NCI-H187 treated with DMSO at 0.1 percent for 48 hours (cell line): ENCODE measurements at regions not wholly inside any gene's neighbourhood (a gene's known extent, or its start where the extent isn't known, plus 50 kb on each side); places are given as distances from the start of the nearest gene placed in this dataset.
A peak's percentile ranks its signal among the peaks of the same experiment; 100 is the strongest.
"Not testable (repeated sequence)": the region's sequence is repeated elsewhere in the genome, so short reads cannot be mapped to it uniquely, and the experiment has no call there.

Experiments
- DNase-seq: peaks from one replicate; lab custom pipeline; 2025; lab: John Stamatoyannopoulos, UW

DNA sequence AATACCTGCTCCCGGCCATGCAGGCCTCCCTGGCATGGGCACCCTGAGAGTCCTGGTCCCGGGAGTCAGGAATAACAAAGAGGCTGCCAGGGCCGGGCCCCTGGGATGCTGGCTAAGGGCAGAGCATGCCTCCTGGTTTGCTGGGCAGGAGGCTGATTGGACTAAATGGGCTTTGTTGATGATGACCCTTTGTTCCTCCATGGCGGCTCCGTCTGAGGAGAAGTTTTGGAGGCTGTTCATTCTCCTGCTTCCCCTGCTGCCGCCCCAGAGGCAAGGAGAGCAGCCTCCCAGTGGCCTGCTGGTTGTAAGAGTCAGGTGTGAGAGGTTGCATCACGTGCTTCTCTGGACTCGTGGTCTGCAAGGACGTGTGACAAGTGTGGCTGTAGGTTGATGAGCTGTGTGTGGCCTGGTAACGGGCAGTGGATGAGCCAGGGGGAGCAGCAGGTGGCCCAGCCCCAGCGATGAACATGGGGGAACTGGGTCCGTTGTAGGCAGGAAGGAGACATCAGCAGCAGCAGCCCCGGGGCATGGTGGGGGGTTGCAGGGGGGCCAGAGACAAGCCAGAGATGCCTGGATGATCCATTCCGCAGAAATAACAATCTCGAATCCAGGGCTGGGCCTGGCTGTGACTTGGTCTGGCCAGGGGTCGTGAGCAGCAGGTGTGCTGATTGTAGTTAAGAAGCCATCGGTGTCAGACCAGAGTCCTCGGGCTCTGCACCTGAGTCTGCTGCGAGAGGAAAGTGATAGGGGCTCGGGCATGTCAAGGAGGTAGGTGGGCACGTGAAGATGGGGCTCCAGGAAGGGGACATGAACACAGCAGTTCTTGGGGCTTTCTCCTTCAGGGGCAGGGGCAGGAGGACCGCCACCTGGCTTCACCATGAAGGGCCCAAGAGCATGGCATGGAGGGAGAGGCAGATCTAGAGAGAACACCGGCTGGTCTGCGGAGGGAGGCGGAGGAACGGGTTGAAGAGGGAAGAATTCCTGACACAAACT lies 101.4 kb downstream of the TNFRSF13B start:
- DNase-seq, result no peak

DNA sequence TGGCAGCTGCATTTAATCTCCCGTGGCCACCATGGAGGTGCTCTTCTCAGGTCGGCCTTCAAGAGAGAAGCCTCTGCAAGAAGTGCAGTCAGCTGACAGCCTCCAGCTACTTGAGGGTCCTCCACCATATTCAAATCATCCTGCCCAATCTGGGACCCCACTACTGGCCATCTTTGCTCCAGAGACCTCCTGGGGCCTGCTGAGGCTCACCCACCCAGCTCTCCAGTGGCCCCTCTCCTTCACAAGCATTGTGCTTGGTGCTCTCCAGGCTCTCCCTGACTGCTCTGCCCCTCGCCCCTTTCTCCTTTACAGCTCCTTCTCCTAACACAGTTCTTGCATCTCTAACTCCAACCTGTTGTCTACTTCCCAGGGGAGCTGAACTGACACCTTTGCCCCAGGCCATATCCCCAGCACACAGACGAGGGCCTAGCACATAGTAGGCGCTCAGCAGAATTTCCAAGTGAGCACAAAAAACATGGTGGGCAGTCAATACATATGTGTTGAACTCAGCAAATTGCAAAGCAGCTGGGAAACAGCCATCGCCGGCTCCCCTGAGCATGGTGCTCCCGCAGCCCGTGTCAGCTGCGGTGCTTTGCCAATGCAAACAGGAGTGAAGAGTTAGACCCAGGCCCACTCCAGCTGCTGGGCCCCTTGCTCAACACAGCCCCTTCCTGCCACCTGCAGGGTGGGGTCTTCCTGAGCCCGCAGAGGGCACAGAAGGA lies 102.2 kb downstream of the TNFRSF13B start:
- not testable (repeated sequence) for DNase-seq

DNA sequence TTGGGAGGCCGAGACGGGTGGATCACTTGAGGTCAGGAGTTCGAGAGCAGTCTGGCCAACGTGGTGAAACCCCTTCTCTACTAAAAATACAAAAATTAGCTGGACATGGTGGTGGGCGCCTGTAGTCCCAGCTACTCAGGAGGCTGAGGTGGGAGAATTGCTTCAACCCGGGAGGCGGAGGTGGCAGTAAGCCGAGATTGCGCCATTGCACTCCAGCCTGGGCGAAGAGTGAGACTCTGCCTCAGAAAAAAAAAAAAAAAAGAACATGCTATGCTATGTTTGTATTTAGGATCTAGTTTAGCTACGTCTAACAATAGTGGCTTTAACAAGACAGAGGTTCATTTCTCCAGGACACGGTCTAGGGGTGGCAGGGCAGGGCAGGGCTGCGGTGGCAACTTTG lies 103.3 kb downstream of the TNFRSF13B start:
- not testable (repeated sequence) for DNase-seq

DNA sequence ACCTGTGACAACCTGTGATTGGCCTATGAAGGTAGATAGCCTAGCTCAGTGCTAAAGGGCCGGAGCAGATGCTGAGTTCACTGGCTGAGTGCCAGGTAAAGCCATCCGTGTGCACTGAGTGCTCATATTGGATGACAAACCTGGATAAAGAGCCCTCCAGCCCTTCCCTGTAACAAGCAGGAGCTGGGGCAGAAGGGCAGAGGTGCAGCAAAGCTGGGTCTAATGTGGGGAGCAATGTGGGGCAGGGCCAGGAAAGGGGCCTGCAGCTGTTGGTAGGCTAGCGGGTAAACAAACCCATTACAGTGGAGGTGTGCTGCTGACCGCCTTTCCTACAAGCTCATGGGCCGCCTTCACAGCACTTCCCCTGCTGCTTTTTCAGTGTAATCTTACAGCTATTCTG lies 104.4 kb downstream of the TNFRSF13B start:
- DNase-seq, result peak; percentile 2

DNA sequence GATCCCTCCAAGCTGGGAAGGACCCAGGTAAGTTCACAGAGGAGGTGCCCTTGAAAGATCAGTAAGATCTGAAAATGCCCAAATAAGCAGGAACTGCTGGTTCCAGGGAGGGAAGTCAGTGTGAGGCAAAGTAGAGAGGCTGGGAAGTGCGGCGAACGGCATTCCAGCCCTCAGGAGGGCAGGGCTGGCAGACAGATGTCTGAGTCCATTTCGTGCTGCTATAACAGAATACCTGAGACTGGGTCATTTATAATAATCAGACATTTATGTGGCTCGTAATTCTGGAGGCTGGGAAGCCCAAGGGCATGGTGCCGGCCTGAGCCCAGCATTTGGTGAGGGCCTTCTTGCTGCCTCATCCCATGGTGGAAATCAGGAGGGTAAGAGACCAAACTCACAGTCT lies 105.1 kb downstream of the TNFRSF13B start:
- not testable (repeated sequence) for DNase-seq

DNA sequence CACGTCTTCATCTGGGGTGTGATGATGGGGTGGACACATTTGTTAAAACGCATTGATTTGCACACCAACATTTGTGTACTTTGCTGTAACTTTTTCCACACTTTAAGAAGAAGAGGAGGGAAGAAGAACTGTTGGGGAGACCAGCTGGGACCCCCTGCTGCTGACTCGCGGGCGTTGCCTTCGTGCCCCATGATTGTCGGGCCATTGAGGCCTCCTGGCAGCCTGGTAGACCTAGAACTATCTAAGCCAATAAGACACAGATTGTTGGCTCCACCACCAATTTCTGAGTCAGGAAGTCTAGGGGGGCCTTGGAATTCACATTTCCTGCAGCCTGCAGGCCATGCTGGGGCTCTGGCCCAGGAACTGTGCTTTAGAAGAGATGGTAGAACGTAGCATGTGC lies 105.5 kb downstream of the TNFRSF13B start:
- no peak for DNase-seq

DNA sequence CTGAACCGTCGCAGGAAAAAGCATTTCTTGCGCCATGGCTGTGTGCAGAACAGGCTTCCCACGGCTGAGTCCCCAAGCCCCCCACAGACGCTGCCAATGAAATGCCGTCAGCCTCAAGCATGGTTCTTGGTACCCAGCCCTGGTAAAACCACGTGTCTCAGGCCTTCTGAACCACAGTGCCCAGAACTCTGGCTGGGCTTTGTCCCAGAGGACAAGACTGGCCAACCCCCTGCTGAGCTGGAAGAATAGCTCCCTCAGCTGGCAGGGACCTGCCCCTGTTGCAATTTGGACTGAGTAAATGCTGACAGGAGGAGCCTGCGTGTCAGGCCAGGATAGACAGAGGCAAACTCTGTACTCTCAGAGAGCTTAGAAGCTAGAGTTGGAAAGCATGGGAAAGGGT lies 106.2 kb downstream of the TNFRSF13B start:
- not testable (repeated sequence) for DNase-seq

DNA sequence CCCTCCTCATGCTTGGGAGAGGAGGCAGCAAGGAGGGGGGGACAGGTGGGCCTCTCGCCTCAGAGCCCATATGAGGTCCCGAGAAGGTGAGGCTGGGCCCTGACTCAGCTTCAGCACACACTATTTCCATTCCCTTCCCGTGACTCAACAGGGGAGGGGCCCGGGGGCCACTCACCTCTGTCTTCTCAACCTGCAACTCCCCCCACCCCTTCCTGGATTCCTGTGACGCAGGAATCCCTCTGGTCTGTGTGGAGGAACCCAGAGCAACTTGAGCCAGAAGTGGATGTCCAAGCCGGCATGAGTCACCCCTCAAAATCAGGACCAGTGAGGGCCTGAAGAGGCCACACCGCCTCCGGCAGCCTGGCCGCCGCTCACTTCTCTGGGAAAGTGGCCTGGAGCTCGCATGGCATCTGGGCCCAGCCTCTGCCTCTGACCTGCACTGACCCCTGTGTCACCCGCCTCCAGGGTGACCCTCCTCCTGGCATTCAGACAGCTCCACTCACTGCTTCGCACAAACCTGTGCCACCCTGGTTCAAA lies 106.8 kb downstream of the TNFRSF13B start:
- DNase-seq, result not testable (repeated sequence)

DNA sequence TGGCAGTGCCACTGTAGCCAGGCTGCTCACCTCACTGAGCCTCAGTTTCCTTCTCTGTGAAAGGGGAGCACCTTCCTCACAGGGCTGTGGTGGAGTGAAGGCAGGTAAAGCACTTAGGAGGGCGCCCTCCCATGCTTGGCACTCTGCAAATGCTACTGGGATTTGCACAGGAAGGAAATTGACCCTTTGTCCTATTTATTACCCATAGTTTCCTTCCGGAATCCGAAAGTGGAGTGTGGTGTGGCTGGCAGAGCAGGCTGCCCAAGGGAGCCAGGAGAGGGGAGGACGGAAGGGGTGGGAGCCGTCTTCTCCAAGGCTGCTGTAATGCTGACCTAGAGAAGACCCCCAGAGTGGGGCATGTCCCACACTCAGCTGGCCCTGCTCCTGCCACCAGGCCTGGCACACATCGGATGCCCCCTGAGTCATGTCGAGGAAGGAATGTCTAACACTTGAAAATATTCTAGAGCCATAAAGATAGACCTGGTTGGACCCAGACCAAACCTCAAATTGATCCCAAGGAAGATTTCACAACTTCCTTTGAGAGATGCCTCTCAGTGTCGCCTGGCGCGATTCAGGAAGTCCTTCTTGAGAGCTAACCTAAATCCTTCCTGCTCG lies 107.3 kb downstream of the TNFRSF13B start:
- not testable (repeated sequence) for DNase-seq

DNA sequence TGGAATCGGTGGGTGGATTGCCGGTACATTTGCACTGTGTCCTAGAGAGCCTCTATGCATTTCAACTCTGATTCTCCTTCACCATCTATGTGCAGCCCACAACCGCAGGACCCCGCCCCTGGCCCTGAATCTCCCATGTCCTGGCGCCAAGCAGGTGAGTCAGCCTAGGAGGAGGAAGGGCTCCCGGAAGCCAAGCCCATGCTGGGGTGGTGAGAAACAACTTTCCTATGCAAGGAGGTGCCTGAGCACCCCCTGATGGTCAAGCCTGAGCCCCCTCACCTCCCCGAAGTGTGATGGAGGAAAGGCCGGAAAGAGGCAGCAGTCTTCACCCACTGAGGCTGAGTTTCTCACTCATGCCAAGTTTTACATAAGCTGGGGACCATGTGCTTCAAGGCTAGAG lies 110.8 kb downstream of the TNFRSF13B start:
- not testable (repeated sequence) for DNase-seq

DNA sequence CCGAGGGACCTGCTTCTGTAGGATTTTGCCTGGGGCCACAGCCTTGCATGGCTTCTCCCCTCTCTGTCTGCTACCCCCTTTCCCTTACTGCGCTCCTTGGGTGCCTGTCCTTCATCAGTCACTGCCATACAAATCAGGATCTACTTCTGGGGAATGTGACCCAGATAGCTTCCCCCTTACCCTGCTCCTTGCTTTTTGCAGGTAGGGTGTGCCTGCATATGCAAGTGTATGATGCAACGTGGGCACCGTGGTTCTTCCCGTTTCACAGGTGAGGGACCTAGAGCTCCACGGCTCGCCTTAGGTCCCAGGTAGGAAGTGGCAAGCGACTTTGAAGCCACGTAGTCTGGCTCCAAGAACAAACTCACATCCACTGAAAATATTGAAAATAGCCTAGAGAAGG lies 111.5 kb downstream of the TNFRSF13B start:
- DNase-seq, result not testable (repeated sequence)

DNA sequence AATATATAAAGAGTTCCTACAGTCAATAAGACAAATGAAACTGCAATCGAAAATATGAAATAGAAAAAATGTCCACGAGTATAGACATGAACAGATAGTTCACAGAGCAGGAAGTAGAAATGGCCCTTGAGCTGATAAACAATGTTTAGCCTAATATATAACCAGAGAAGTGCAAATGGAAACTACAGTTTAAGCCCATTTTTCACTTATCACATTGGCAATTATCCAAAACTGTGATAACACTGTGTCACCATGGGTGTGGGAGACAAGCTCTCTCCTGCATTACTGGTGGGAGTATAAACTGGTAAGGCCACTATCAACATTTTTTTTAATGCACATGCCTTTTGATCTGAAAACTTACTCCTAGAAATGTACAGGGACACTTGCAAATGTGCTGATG lies 112.4 kb downstream of the TNFRSF13B start:
- DNase-seq, result not testable (repeated sequence)

DNA sequence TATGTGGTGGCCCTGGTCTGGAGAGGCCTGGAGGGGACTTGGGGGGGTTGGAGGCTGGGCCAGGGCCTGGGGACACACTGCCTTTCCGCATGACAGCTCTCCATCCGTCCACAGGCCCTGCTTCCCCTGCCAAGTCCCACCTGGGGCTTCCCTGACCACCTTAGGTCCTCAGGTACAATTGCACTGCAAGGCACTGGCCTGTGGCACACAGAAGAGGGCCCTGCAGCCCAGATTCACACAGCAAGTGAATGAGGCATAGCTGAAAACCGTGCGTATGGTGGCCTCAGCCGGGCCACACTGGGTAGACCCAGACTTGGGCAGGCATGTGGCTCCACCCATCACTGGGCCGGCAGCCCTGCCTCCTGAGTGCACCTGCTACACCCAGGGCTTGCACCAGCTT lies 114.2 kb downstream of the TNFRSF13B start:
- not testable (repeated sequence) for DNase-seq

DNA sequence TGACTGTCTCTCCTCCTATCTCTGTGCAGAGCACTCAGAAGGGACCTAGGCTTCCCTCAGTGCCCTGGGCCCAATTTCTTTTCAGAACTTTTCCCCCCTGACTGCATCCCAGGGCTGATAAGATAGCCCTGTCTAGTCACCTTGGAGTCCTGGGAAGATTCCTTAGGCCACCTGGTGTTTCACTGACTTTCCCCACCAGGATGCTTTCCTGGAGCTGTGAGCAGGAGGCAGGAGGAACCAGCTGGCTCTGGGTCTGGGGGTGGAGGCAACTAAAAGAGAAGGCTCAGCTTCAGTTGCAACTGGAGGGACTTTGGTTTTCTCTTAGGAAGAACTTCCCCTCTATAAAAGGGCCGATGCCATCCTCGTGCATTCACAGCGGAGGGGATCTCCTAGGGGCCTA lies 115.1 kb downstream of the TNFRSF13B start:
- DNase-seq, result not testable (repeated sequence)

DNA sequence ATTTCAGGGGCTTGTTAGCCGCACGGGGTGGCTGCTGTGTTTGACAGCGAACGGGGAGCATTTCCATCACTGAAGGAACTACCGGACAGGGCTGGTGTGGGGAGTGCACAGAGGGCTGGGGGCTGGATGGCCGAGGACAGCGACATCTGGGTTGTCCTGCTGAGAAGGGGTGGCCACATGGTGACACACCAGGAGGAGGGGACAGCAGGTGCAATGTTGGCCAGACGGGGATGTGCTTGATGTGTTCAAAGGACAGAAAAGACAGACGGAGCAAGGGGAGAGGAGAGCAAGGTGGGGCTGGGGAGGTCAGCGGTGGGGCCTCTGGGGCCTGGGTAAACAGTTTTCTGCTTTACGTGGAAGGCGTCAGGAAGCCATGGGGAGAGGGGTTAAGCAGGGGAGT lies 115.7 kb downstream of the TNFRSF13B start:
- DNase-seq, result not testable (repeated sequence)

DNA sequence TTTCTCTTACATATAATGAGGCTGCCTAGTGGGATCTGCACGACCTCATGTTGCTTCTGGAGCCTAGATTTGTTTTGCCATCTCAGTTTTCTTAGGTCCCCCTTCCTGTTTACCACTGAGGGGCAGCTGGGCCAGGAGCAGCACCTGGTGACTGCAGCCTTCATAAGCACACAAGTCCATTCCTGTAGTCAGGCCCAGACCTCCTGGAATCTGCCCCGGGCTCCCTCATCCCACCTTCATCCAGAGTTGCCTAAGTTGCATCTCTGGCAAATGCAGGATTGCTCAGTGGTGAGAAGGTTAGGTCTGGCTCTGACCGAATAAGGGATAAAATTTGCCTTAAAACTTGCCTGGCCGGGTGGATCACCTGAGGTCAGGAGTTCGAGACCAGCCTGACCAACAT lies 117.3 kb downstream of the TNFRSF13B start:
- DNase-seq, result not testable (repeated sequence)

DNA sequence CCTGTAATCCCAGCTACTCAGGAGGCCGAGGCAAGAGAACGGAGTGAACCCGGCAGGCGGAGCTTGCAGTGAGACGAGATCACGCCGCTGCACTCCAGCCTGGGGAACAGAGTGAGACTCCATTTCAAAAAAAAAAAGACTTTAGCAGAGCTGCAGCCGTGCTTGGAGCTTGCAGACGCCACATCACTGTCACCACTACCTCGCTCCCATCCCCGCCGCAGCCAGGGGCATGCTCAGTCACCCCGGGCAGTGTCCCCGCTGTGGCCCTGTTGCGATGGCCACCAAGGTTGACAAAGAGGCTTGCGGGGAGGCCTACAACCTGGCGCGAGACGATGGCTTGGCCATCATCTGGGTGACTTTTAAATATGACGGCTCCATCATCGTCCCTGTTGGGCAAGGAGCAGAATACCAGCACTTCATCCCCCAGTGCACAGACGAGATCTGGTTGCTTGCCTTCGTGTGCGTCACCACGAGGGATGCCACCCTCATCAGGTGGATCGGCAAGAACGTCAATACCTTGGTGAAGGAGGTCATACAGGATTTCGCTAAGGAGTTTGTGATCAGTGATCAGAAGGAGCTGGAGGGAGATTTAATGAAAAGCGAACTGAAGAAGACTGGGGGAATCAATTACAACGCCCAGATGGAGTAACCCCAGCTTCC lies 118.1 kb downstream of the TNFRSF13B start:
- DNase-seq, result no peak

DNA sequence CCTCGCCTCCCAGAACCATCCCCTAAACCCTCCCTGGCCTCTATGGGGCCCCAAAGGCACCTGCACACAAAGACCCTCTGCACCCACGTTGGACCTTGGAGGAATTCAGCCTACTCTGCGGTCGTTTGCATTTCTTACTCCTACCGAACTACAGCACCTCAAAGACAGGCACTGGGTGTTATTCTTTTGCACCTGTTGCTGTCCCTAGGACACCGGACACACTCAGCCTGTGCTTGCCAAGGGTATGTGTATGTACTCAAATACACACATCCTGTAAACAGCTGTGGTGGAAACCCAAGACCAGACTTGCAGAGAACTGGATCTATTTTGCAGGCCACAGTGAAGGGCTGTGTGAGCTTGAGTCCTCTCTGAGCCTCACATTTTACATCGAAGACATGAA lies 122.1 kb downstream of the TNFRSF13B start:
- DNase-seq, result not testable (repeated sequence)

DNA sequence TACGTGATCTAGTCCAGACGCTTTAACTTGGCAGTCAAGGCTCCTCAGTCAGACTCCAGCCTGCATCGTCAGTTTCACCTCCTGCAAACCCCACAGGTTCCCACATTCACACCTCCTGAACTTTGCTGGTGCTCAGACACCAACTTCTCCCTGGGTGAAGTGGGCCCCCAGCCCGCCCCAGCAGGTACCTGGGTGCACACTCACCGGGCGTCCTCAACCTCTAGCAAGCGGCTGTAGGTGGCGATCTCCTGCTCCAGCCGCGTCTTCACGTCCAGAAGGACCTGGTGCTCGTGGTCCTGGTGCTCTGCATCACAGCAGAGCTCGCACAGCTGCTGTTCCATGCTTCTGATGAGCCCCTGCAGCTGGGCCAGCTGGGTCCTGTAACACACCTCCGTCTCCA lies 122.9 kb downstream of the TNFRSF13B start:
- DNase-seq, result not testable (repeated sequence)

DNA sequence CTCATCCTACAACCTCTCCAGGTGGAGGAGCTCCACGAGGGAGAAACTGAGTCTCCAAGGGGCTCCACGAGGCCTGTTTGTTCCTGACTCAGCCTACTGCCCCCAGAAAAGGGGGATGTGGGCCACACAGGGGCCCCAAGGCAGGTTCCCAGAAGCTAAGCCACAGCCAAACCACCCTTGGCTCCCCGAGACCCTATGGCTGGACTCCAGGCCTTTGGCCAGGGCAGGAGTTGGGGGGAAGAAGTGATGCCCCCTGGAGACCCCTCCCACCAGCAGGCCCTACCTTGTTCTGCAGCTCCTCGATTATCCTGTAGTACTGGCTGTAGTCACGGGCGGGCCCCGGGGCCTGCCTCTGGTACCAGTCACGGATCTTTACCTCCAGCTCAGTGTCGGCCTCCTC lies 126.8 kb downstream of the TNFRSF13B start:
- DNase-seq, result not testable (repeated sequence)

DNA sequence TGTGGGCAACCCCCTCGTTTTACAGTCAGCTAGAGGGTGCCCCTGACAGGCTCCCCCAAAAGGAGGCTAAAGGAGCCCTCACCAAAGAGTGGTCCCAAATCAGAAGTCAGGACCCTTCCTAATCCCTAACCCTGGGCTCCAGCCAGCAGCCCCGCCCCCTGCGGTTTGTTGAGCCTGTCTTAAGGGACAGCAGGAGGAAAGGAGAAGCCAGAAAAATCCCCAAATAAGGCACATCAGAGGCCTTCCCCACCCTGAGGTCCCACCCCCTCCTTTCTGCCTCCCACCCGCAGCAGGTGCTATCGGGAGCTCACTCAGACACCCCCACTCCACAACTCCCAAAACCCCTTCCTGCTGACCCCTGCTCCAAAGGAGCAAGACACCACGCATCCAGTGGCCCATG lies 127.2 kb downstream of the TNFRSF13B start:
- DNase-seq, result not testable (repeated sequence)

DNA sequence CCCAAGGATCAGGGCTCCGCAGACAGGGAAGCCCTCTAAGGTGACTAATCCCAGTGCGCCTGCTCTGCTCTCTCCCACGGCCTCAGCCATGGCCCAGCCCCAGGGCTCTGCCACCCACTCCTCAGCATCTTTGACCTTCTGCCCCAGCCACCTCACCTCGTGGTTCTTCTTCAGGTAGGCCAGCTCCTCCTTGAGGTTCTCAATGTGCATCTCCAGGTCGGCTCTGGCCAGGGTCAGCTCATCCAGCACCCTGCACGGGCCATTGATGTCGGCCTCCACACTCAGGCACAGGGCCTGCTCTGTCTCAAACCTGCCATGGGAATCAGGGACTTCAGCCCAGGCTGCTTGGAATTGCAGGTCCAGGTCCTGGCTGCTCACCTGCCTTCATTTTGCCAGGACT lies 128.4 kb downstream of the TNFRSF13B start:
- DNase-seq, result not testable (repeated sequence)
